WTC11 (cell line): ENCODE measurements at regions not wholly inside any gene's neighbourhood (a gene's known extent, or its start where the extent isn't known, plus 50 kb on each side); places are given as distances from the start of the nearest gene placed in this dataset.

Experiments used
- ATAC-seq: fragments of 200-7000 bp; cut with Tn5 transposase; 2 replicates; pipeline ENCODE4 v1.10.0; 2021; ENCODE audit warnings: mild to moderate bottlenecking, moderate library complexity
- CTCF ChIA-PET: fragments of 300-600 bp; sonication (Branson Sonifier 250); formaldehyde crosslinking; loops from one replicate; lab custom pipeline; 2021; ENCODE audit warnings: antibody characterized with exemption; lab: Charles Lee
- POLR2A ChIA-PET: fragments of 350-600 bp; sonication (Branson Sonifier 250); formaldehyde crosslinking; loops from one replicate; lab custom pipeline; 2021; ENCODE audit warnings: antibody characterized with exemption; lab: Charles Lee
- DNase-seq: peaks from one replicate; pipeline ENCODE4 v3.0.0; 2021; ENCODE audit warnings: low spot score
- H3K27ac Mint-ChIP-seq: 2 replicates; pipeline ENCODE4 v1.8.0; 2021; ENCODE audit warnings: mixed read lengths
- H3K27me3 Mint-ChIP-seq: 2 replicates; pipeline ENCODE4 v1.8.0; 2021; ENCODE audit warnings: low read depth, mild to moderate bottlenecking, moderate library complexity, mixed read lengths
- H3K36me3 Mint-ChIP-seq: 2 replicates; pipeline ENCODE4 v1.8.0; 2021; ENCODE audit warnings: mixed read lengths
- H3K4me1 Mint-ChIP-seq: 2 replicates; pipeline ENCODE4 v1.8.0; 2022; ENCODE audit warnings: mixed read lengths
- H3K4me3 Mint-ChIP-seq: 2 replicates; pipeline ENCODE4 v1.8.0; 2021; ENCODE audit warnings: mild to moderate bottlenecking, moderate library complexity, mixed read lengths
- H3K9me3 Mint-ChIP-seq: 2 replicates; pipeline ENCODE4 v1.8.0; 2021; ENCODE audit warnings: mixed read lengths
- ATF2 ChIP-seq: sonication (generic); formaldehyde crosslinking; IDR thresholded peaks from 2 replicates; pipeline ENCODE4 v1.8.1; 2022; ENCODE audit warnings: low read depth, missing genetic modification reagents, borderline replicate concordance
- CTCF ChIP-seq: fragments of 200-600 bp; IDR thresholded peaks from 2 replicates; pipeline ENCODE4 v1.8.0; 2022; ENCODE audit warnings: antibody characterized with exemption
- E2F1 ChIP-seq: sonication (generic); formaldehyde crosslinking; IDR thresholded peaks from 2 replicates; pipeline ENCODE4 v1.8.0; 2022; ENCODE audit warnings: mild to moderate bottlenecking, missing genetic modification reagents
- ERG ChIP-seq: fragments of 250-450 bp; sonication (Bioruptor Pico); IDR thresholded peaks from 2 replicates; pipeline ENCODE4 v1.8.0; 2021; ENCODE audit warnings: mild to moderate bottlenecking
- ESRRA ChIP-seq: sonication (generic); formaldehyde crosslinking; IDR thresholded peaks from 2 replicates; pipeline ENCODE4 v1.8.1; 2022; ENCODE audit warnings: mild to moderate bottlenecking, missing genetic modification reagents, borderline replicate concordance
- FOXP4 ChIP-seq: sonication (generic); formaldehyde crosslinking; IDR thresholded peaks from 2 replicates; pipeline ENCODE4 v1.8.0; 2022; ENCODE audit warnings: mild to moderate bottlenecking, missing genetic modification reagents
- GRHL2 ChIP-seq: fragments of 250-450 bp; sonication (Bioruptor Pico); IDR thresholded peaks from 2 replicates; pipeline ENCODE4 v1.8.0; 2022; ENCODE audit warnings: mild to moderate bottlenecking, moderate library complexity; ENCODE audit not compliant: insufficient replicate concordance, severe bottlenecking
- HMGA2 ChIP-seq: fragments of 250-450 bp; sonication (Bioruptor Pico); IDR thresholded peaks from 2 replicates; pipeline ENCODE4 v1.4.0; 2021; ENCODE audit warnings: mild to moderate bottlenecking, moderate library complexity
- KAT7 ChIP-seq: sonication (generic); formaldehyde crosslinking; IDR thresholded peaks from 2 replicates; pipeline ENCODE4 v1.8.1; 2023; ENCODE audit warnings: missing genetic modification reagents, mild to moderate bottlenecking, borderline replicate concordance
- MLX ChIP-seq: sonication (generic); formaldehyde crosslinking; IDR thresholded peaks from 2 replicates; pipeline ENCODE4 v1.8.1; 2023; ENCODE audit warnings: mild to moderate bottlenecking, missing genetic modification reagents, moderate library complexity
- NFATC4 ChIP-seq: fragments of 250-450 bp; sonication (Bioruptor Pico); IDR thresholded peaks from 2 replicates; pipeline ENCODE4 v1.9.0; 2021; ENCODE audit warnings: mild to moderate bottlenecking
- NFYB ChIP-seq: sonication (generic); formaldehyde crosslinking; conservative IDR thresholded peaks from 2 replicates; pipeline ENCODE4 v1.8.0; 2022; ENCODE audit warnings: low read depth, missing genetic modification reagents
- TEAD4 ChIP-seq: sonication (generic); formaldehyde crosslinking; IDR thresholded peaks from 2 replicates; pipeline ENCODE4 v1.8.0; 2022; ENCODE audit warnings: mild to moderate bottlenecking, missing genetic modification reagents
- TP53 ChIP-seq: sonication (generic); formaldehyde crosslinking; IDR thresholded peaks from 2 replicates; pipeline ENCODE4 v1.8.1; 2023; ENCODE audit warnings: mild to moderate bottlenecking, missing genetic modification reagents
- USF2 ChIP-seq: sonication (generic); formaldehyde crosslinking; IDR thresholded peaks from 2 replicates; pipeline ENCODE4 v1.8.1; 2023; ENCODE audit warnings: mild to moderate bottlenecking, missing genetic modification reagents, moderate library complexity
- ZBTB43 ChIP-seq: sonication (generic); formaldehyde crosslinking; IDR thresholded peaks from 2 replicates; pipeline ENCODE4 v1.8.1; 2023; ENCODE audit warnings: mild to moderate bottlenecking, missing genetic modification reagents
- ZNF232 ChIP-seq: sonication (generic); formaldehyde crosslinking; IDR thresholded peaks from 2 replicates; pipeline ENCODE4 v1.8.0; 2022; ENCODE audit warnings: mild to moderate bottlenecking, missing genetic modification reagents
- ZNF317 ChIP-seq: sonication (generic); formaldehyde crosslinking; IDR thresholded peaks from 2 replicates; pipeline ENCODE4 v1.8.1; 2023; ENCODE audit warnings: low read depth, mild to moderate bottlenecking, moderate library complexity, missing genetic modification reagents, borderline replicate concordance
- ZNF416 ChIP-seq: fragments of 250-450 bp; sonication (Bioruptor Pico); IDR thresholded peaks from 2 replicates; pipeline ENCODE4 v1.9.0; 2021; ENCODE audit warnings: mild to moderate bottlenecking, inconsistent platforms
- ZSCAN18 ChIP-seq: fragments of 250-450 bp; sonication (Bioruptor Pico); IDR thresholded peaks from 2 replicates; pipeline ENCODE4 v2.1.2; 2022; ENCODE audit warnings: mild to moderate bottlenecking, moderate library complexity

GRCh38 chr5:29548262-29548661 lies 1645.2 kb upstream of the CDH6 start:
- Mint-ChIP-seq H3K27ac (no peak overlapping the region), H3K4me3 (no peak overlapping the region), H3K27me3 (no peaks in the 10 kb centered on the region), H3K36me3 (0 out of 2 replicates have a peak, but pooled peaks cover 3% of the 10 kb centered on the region), H3K4me1 (no peaks in the 10 kb centered on the region), H3K9me3 (peaks cover 20% of the 10 kb centered on the region)
- CTCF ChIA-PET, result no interaction called here
- TF ChIP-seq KAT7 (CRISPR knock-in tag) (no peak), CTCF (no peak), GRHL2 (no peak), ZBTB43 (CRISPR knock-in tag) (no peak), FOXP4 (CRISPR knock-in tag) (no peak), USF2 (no peak), NFYB (no peak)
- ATAC-seq (no peak), DNase-seq (no peak)
- POLR2A ChIA-PET, result no interaction called here

- ChIA-PET CTCF (no interaction called here), POLR2A (no interaction called here)
- H3K27ac Mint-ChIP-seq, result no peak overlapping the region
- no peak for DNase-seq
- H3K4me1 Mint-ChIP-seq, result no peaks in the 10 kb centered on the region
- ATAC-seq, result no peak
- peaks cover 23% of the 10 kb centered on the region for H3K9me3 Mint-ChIP-seq
- no peaks in the 10 kb centered on the region for H3K27me3 Mint-ChIP-seq
- peaks cover 2% of the 10 kb centered on the region; the same call in 1 of the 2 replicates for H3K36me3 Mint-ChIP-seq
- H3K4me3 Mint-ChIP-seq, result no peak overlapping the region
- no peak for TF ChIP-seq NFATC4 (CRISPR knock-in tag)
- TF ChIP-seq TP53 (CRISPR knock-in tag), result no peak
- no peak for TF ChIP-seq TEAD4 (CRISPR knock-in tag)
- TF ChIP-seq E2F1 (CRISPR knock-in tag), result no peak
- no peak for TF ChIP-seq ZNF232 (CRISPR knock-in tag)
- no peak for TF ChIP-seq MLX (CRISPR knock-in tag)
- no peak for TF ChIP-seq HMGA2 (CRISPR knock-in tag)
- TF ChIP-seq ERG (CRISPR knock-in tag), result no peak
- TF ChIP-seq ESRRA (CRISPR knock-in tag), result no peak
- TF ChIP-seq ZSCAN18 (CRISPR knock-in tag), result no peak
- no peak for TF ChIP-seq ATF2 (CRISPR knock-in tag)
- TF ChIP-seq ZNF416 (CRISPR knock-in tag), result no peak
- TF ChIP-seq FOXP4 (CRISPR knock-in tag), result no peak
- TF ChIP-seq ZNF317, result no peak
Observed at GRCh38 chr5:29547236-29547865, 1646.1 kb upstream of the CDH6 start.
